Astrocyte of the cerebellum (primary cell): ENCODE measurements at regions not wholly inside any gene's neighbourhood (a gene's known extent, or its start where the extent isn't known, plus 50 kb on each side); places are given as distances from the start of the nearest gene placed in this dataset.

Source experiments
- DNase-seq: peaks from one replicate; pipeline ENCODE4 v3.0.0-alpha.2; 2011; ENCODE audit warnings: low read depth
- H3K4me3 ChIP-seq: 2 replicates; pipeline ENCODE4 v1.5.1; 2011; ENCODE audit warnings: mild to moderate bottlenecking, low read depth, low read length, moderate library complexity
- CTCF ChIP-seq: IDR thresholded peaks from 2 replicates; pipeline ENCODE4 v1.5.1; 2012; ENCODE audit warnings: low read length, low read depth, moderate library complexity, mild to moderate bottlenecking; ENCODE audit errors: missing control alignments
- in situ Hi-C: cut with HindIII; loops from 2 replicates; pipeline ENCODE4 v1.10.0; 2017; ENCODE audit warnings: low sequenced_read_pairs

- no peak for DNase-seq
- H3K4me3 ChIP-seq = no peak overlapping the region
- in situ Hi-C loops = no loop called here
- TF ChIP-seq CTCF = no peak
Observed at GRCh38 chr2:36267194-36267593, 88.4 kb upstream of the CRIM1 start.

- no peak for TF ChIP-seq CTCF
- no peak overlapping the region for H3K4me3 ChIP-seq
- no peak for DNase-seq
- in situ Hi-C loops = no loop called here
Observed at GRCh38 chr2:36266536-36267121, 88.9 kb upstream of the CRIM1 start.

- H3K4me3 ChIP-seq = no peak overlapping the region
- in situ Hi-C loops = no loop called here
- TF ChIP-seq CTCF = no peak
- no peak for DNase-seq
Observed at GRCh38 chr2:36262581-36262980, 93.0 kb upstream of the CRIM1 start.

- in situ Hi-C loops = no loop called here
- H3K4me3 ChIP-seq = no peak overlapping the region
- TF ChIP-seq CTCF = no peak
- no peak for DNase-seq
Observed at GRCh38 chr2:36255863-36256262, 99.7 kb upstream of the CRIM1 start.

GRCh38 chr2:36253086-36253485, 102.5 kb upstream of the CRIM1 start:
- no peak for DNase-seq

GRCh38 chr2:36246320-36246990, 109.1 kb upstream of the CRIM1 start:
- no peak overlapping the region for H3K4me3 ChIP-seq
- peak; percentile 19 for DNase-seq
- in situ Hi-C loops = no loop called here
- no peak for TF ChIP-seq CTCF

More at GRCh38 chr2:36253086-36253485, 102.5 kb upstream of the CRIM1 start:
- no peak overlapping the region for H3K4me3 ChIP-seq
- no peak for TF ChIP-seq CTCF
- in situ Hi-C loops = no loop called here
